Kidney (tissue), 13 donors: ENCODE measurements at regions not wholly inside any gene's neighbourhood (a gene's known extent, or its start where the extent isn't known, plus 50 kb on each side); places are given as distances from the start of the nearest gene placed in this dataset.

ENCODE experiments used
- DNase-seq, 5 donors: peaks; one replicate each; pipeline ENCODE4 v3.0.0-alpha.2; 2013 to 2020
- FAIRE-seq: peaks from 2 replicates; lab custom pipeline; 2012; peaks lifted over from hg19 to GRCh38; lab: Jason Lieb, UNC
- H3K27ac ChIP-seq, 2 donors: one replicate each; pipeline ENCODE4 v1.7.0; 2013; ENCODE audit warnings: low read depth in 2 of 2, low read length in 2 of 2, inconsistent platforms in 1 of 2
- H3K27me3 ChIP-seq: one replicate; pipeline ENCODE4 v1.7.1; 2013; ENCODE audit warnings: low read length, inconsistent platforms; ENCODE audit not compliant: control insufficient read depth, insufficient read depth
- H3K36me3 ChIP-seq, 3 donors: one replicate each; pipeline versions ENCODE4 v1.7.0 to v1.7.1; 2013; ENCODE audit warnings: low read length in 3 of 3, control low read depth in 1 of 3, inconsistent platforms in 1 of 3; ENCODE audit not compliant: insufficient read depth in 3 of 3, control insufficient read depth in 2 of 3
- H3K4me1 ChIP-seq, 3 donors: one replicate each; pipeline versions ENCODE4 v1.7.0 to v1.7.1; 2013; ENCODE audit warnings: low read length in 3 of 3, inconsistent platforms in 1 of 3, low read depth in 1 of 3; ENCODE audit not compliant: control insufficient read depth in 2 of 3, insufficient read depth in 2 of 3
- H3K4me3 ChIP-seq, 3 donors: one replicate each; pipeline versions ENCODE4 v1.7.0 to v1.8.1; 2013; ENCODE audit warnings: low read length in 3 of 3, control low read depth in 1 of 3, inconsistent platforms in 1 of 3
- H3K9ac ChIP-seq, 3 donors: one replicate each; pipeline versions ENCODE4 v1.7.0 to v1.7.1; 2013; ENCODE audit warnings: low read length in 3 of 3, control low read depth in 1 of 3, inconsistent platforms in 1 of 3
- H3K9me3 ChIP-seq, 3 donors: one replicate each; pipeline versions ENCODE4 v1.7.0 to v1.7.1; 2013; ENCODE audit warnings: low read length in 3 of 3, control low read depth in 1 of 3, inconsistent platforms in 1 of 3; ENCODE audit not compliant: control insufficient read depth in 2 of 3, insufficient read depth in 1 of 3
- intact Hi-C: fragments of 100-400 bp; cut with DNase I; formaldehyde crosslinking; loops from one replicate; pipeline ENCODE4 v1.11.1; 2022
- TF ChIP-seq, protein P1 (sequence below): IDR thresholded peaks from 3 replicates; pipeline ENCODE4 v1.5.1; 2012; ENCODE audit warnings: mild to moderate bottlenecking, moderate library complexity, borderline replicate concordance; ENCODE audit not compliant: insufficient read depth; ENCODE audit errors: extremely low read depth
- donor health status: control.
- donor health status: control.
- donor health status: control.
- donor health status: control.
- donor health status: control.
- donor health status: DM: yes; HTN: yes; CAD: no.
- donor health status: Normal renal cell carcinoma (clear cell type).

DNA sequence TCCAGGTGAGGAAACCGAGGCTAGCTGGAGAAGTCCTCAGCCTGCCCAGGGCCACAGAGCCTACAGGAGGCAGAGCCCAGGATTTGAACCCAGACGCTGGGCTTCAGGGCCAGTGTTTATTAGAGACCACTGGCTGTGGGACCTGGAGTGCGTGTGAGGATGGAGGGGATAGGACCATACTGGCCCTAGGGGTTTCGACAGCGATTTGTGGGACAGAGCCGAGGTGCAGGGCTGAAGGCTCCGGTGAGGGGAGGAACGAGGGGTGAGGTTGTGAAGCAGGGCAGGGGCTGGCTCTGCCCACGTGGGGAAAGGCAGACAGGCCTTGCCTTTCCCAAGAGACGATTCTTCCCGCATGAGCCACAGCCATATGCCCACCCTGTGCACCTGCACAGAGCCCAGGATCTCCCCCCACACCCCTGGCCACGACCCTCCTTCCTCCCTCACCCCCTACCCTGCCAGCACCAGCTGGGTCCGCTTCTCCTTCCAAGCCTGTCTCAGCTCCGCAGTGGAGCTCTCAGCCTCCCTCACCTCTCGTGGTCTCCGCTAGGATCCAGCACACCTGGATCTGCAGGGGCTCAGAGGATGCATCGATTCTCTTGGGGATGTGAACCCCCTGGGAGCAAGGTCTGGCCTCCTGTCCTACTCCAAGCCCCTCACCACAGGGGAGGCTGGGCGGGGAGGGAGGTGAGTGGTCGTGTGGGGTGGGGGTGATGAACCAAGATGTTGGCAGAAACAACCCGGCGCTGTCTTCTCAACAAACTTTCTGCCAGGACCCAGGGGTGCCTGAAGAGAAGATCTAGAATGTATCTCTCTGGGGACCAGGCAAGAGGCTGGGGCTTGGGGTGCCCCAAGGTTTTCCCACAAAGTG, 58.4 kb downstream of the RTL6 start:
- H3K9me3 ChIP-seq = no peaks in the 10 kb centered on the region
- no peak overlapping the region for H3K27ac ChIP-seq
- no peaks in the 10 kb centered on the region for H3K36me3 ChIP-seq
- TF ChIP-seq, protein P1, sequence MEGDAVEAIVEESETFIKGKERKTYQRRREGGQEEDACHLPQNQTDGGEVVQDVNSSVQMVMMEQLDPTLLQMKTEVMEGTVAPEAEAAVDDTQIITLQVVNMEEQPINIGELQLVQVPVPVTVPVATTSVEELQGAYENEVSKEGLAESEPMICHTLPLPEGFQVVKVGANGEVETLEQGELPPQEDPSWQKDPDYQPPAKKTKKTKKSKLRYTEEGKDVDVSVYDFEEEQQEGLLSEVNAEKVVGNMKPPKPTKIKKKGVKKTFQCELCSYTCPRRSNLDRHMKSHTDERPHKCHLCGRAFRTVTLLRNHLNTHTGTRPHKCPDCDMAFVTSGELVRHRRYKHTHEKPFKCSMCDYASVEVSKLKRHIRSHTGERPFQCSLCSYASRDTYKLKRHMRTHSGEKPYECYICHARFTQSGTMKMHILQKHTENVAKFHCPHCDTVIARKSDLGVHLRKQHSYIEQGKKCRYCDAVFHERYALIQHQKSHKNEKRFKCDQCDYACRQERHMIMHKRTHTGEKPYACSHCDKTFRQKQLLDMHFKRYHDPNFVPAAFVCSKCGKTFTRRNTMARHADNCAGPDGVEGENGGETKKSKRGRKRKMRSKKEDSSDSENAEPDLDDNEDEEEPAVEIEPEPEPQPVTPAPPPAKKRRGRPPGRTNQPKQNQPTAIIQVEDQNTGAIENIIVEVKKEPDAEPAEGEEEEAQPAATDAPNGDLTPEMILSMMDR = no peak
- H3K4me1 ChIP-seq = no peaks in the 10 kb centered on the region
- peak in 2 of 5 donors; percentile 39 to 40 for DNase-seq
- H3K9ac ChIP-seq = no peak overlapping the region
- H3K4me3 ChIP-seq = no peak overlapping the region
- FAIRE-seq = no peak
- no peaks in the 10 kb centered on the region for H3K27me3 ChIP-seq
- intact Hi-C loops = no loop called here

DNA sequence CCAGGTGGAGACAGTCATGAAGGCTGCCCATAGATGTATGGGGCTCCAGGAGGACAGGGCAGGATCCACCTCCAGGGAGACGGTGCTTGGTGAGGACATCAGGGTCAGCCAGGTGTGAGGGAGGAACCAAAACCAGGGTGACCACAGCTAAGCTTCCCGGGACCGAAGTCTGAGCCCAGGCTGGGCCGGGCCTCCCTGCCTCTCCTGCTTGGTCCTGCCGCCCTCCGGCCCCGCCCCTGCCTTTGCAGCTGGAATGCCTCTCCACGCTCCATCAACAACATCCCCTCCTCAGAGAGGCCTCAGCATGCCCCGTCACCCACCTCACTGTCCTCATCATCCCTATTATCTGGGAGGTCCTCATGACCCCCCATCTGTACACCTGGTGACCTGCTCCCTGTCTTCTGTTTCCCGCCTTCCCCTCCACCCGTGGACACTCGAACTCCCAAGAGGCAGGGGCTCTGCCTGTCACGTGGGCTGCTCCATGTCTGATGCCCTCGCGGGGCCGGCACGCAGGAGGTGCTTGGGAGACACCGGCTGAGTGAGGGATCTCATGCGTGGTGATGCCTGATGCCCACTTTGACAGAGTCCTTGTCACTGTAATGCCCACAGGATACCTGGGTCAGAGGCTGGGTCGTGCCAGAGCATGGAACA, 59.4 kb downstream of the RTL6 start:
- Histone ChIP-seq H3K36me3 (no peaks in the 10 kb centered on the region), H3K27me3 (no peaks in the 10 kb centered on the region), H3K9me3 (no peaks in the 10 kb centered on the region), H3K9ac (no peak overlapping the region), H3K27ac (no peak overlapping the region), H3K4me1 (no peaks in the 10 kb centered on the region), H3K4me3 (no peak overlapping the region)
- TF ChIP-seq, protein P1 = no peak
- intact Hi-C loops = no loop called here
- DNase-seq = peak in 3 of 5 donors; percentile 46 to 61 (median 60)
- no peak for FAIRE-seq

DNA sequence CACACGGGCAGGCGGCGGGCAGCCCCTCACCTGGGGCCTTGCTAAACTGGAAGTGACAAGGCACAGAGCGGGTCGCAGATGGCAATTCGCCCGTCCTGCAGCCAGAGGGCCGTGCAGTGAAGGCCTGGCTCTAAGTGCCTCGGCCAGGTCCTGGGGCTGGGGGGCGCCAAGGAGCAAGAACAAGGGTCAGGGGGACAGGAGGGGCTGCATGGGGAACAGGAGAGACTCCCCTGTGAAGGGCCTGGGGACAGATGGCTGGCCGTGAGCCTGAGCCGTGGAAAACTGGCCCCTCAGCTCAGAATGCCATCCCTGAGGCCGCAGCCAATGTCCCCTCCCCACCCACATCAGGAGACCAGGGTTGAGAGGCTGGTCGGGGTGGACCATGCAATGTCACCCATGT, 60.0 kb downstream of the RTL6 start:
- intact Hi-C loops = no loop called here
- no peak for FAIRE-seq
- Histone ChIP-seq H3K27me3 (no peaks in the 10 kb centered on the region), H3K9me3 (no peaks in the 10 kb centered on the region), H3K36me3 (no peaks in the 10 kb centered on the region), H3K9ac (no peak overlapping the region), H3K4me3 (no peak overlapping the region), H3K27ac (no peak overlapping the region), H3K4me1 (no peaks in the 10 kb centered on the region)
- peak in 2 of 5 donors; percentile 42 to 53 for DNase-seq
- TF ChIP-seq, protein P1 = no peak
